ENCODE measurements at regions not wholly inside any gene's neighbourhood (a gene's known extent, or its start where the extent isn't known, plus 50 kb on each side); places are given as distances from the start of the nearest gene placed in this dataset.

GRCh38 chr22:46026899-46027210 lies 49.9 kb upstream of the WNT7B start:
- H3K36me3 ChIP-seq (ENCODE audit: control insufficient read depth in 1 of 2, insufficient read depth in 2 of 2, low read length in 2 of 2): no peaks in the 10 kb centered on the region

GRCh38 chr22:46027211-46028105 lies 50.5 kb upstream of the WNT7B start:
- no peak overlapping the region for H2BK5ac ChIP-seq (ENCODE audit: low read depth, low read length, poor library complexity)
- H3K4ac ChIP-seq (ENCODE audit: low read depth, low read length): no peak overlapping the region
- H3K36me3 ChIP-seq (ENCODE audit: control insufficient read depth in 1 of 2, insufficient read depth in 2 of 2, low read length in 2 of 2): no peaks in the 10 kb centered on the region
- peaks cover 30% of the 10 kb centered on the region for H3K27me3 ChIP-seq (ENCODE audit: insufficient read depth, low read length)
- no peak overlapping the region for H2AK5ac ChIP-seq (ENCODE audit: low read length)
- H3K79me1 ChIP-seq (ENCODE audit: low read length): no peaks in the 10 kb centered on the region
- no peak overlapping the region for H3K18ac ChIP-seq (ENCODE audit: low read length)
- H3K23ac ChIP-seq (ENCODE audit: low read length): no peak overlapping the region
- no peak overlapping the region for H3K27ac ChIP-seq (ENCODE audit: low read depth, low read length)
- no peak overlapping the region for H3K4me3 ChIP-seq (ENCODE audit: low read depth, low read length)
- peak; percentile 40 to 59 for DNase-seq
- no peak overlapping the region for H3K9ac ChIP-seq (ENCODE audit: low read length)
- no peak overlapping the region for H4K8ac ChIP-seq (ENCODE audit: low read depth, low read length)
- no peak overlapping the region for H2BK120ac ChIP-seq (ENCODE audit: insufficient read depth, low read length, poor library complexity)
- peaks cover 6% of the 10 kb centered on the region for H3K9me3 ChIP-seq (ENCODE audit: insufficient read depth, low read depth, low read length)
- H3K4me1 ChIP-seq (ENCODE audit: control insufficient read depth in 1 of 2, insufficient read depth in 2 of 2, low read length in 2 of 2): peaks cover 2 to 4% of the 10 kb centered on the region in 2 experiments
- H3K14ac ChIP-seq (ENCODE audit: low read length): no peak overlapping the region
- no peaks in the 10 kb centered on the region for H3K79me2 ChIP-seq (ENCODE audit: control insufficient read depth, insufficient read depth, low read length, poor library complexity)
- WGBS (ENCODE audit: extremely low coverage, insufficient coverage, insufficient read length): no CpG with 5 or more reads among the region's 89 CpGs
- no peak overlapping the region for H2AFZ ChIP-seq (ENCODE audit: insufficient read depth, low read length, poor library complexity)
- peak overlapping the region; percentile 60 for H3K4me2 ChIP-seq (ENCODE audit: low read length)
- no peak overlapping the region for H4K91ac ChIP-seq (ENCODE audit: low read depth, low read length)
- no peak overlapping the region for H4K12ac ChIP-seq (ENCODE audit: low read depth, low read length)
- H2BK12ac ChIP-seq (ENCODE audit: low read length): no peak overlapping the region

More at GRCh38 chr22:46026899-46027210, 49.9 kb upstream of the WNT7B start:
- H3K4ac ChIP-seq (ENCODE audit: low read depth, low read length): no peak overlapping the region
- H3K18ac ChIP-seq (ENCODE audit: low read length): no peak overlapping the region
- H3K27me3 ChIP-seq (ENCODE audit: insufficient read depth, low read length): peaks cover 30% of the 10 kb centered on the region
- no peak overlapping the region for H3K4me3 ChIP-seq (ENCODE audit: low read depth, low read length)
- H3K14ac ChIP-seq (ENCODE audit: low read length): no peak overlapping the region
- no peak overlapping the region for H3K9ac ChIP-seq (ENCODE audit: low read length)
- H3K79me1 ChIP-seq (ENCODE audit: low read length): no peaks in the 10 kb centered on the region
- DNase-seq: no peak
- no peak overlapping the region for H2AFZ ChIP-seq (ENCODE audit: insufficient read depth, low read length, poor library complexity)
- H3K27ac ChIP-seq (ENCODE audit: low read depth, low read length): no peak overlapping the region
- H2BK120ac ChIP-seq (ENCODE audit: insufficient read depth, low read length, poor library complexity): no peak overlapping the region
- WGBS (ENCODE audit: extremely low coverage, insufficient coverage, insufficient read length): no CpG with 5 or more reads among the region's 3 CpGs
- H2AK5ac ChIP-seq (ENCODE audit: low read length): no peak overlapping the region
- no peak overlapping the region for H4K12ac ChIP-seq (ENCODE audit: low read depth, low read length)
- H3K4me1 ChIP-seq (ENCODE audit: control insufficient read depth in 1 of 2, insufficient read depth in 2 of 2, low read length in 2 of 2): peaks cover 2 to 4% of the 10 kb centered on the region in 2 experiments
- H3K9me3 ChIP-seq (ENCODE audit: insufficient read depth, low read depth, low read length): peaks cover 6% of the 10 kb centered on the region
- H3K79me2 ChIP-seq (ENCODE audit: control insufficient read depth, insufficient read depth, low read length, poor library complexity): no peaks in the 10 kb centered on the region
- H3K4me2 ChIP-seq (ENCODE audit: low read length): peak overlapping the region; percentile 60
- H3K23ac ChIP-seq (ENCODE audit: low read length): no peak overlapping the region
- H2BK5ac ChIP-seq (ENCODE audit: low read depth, low read length, poor library complexity): no peak overlapping the region
- no peak overlapping the region for H2BK12ac ChIP-seq (ENCODE audit: low read length)
- no peak overlapping the region for H4K91ac ChIP-seq (ENCODE audit: low read depth, low read length)
- H4K8ac ChIP-seq (ENCODE audit: low read depth, low read length): no peak overlapping the region

GRCh38 chr22:46028106-46028991 lies 51.4 kb upstream of the WNT7B start:
- Histone ChIP-seq H3K79me1 (ENCODE audit: low read length) (no peaks in the 10 kb centered on the region), H3K27me3 (ENCODE audit: insufficient read depth, low read length) (peaks cover 30% of the 10 kb centered on the region), H2BK120ac (ENCODE audit: insufficient read depth, low read length, poor library complexity) (no peak overlapping the region), H3K14ac (ENCODE audit: low read length) (no peak overlapping the region), H3K4me2 (ENCODE audit: low read length) (no peak overlapping the region), H3K4me3 (ENCODE audit: low read depth, low read length) (no peak overlapping the region), H3K27ac (ENCODE audit: low read depth, low read length) (no peak overlapping the region), H3K9me3 (ENCODE audit: insufficient read depth, low read depth, low read length) (peaks cover 6% of the 10 kb centered on the region), H2BK12ac (ENCODE audit: low read length) (no peak overlapping the region), H4K91ac (ENCODE audit: low read depth, low read length) (no peak overlapping the region), H3K9ac (ENCODE audit: low read length) (no peak overlapping the region), H3K23ac (ENCODE audit: low read length) (no peak overlapping the region), H3K4me1 (ENCODE audit: control insufficient read depth in 1 of 2, insufficient read depth in 2 of 2, low read length in 2 of 2) (peaks cover 2 to 4% of the 10 kb centered on the region in 2 experiments), H2AFZ (ENCODE audit: insufficient read depth, low read length, poor library complexity) (no peak overlapping the region), H3K36me3 (ENCODE audit: control insufficient read depth in 1 of 2, insufficient read depth in 2 of 2, low read length in 2 of 2) (no peaks in the 10 kb centered on the region), H3K18ac (ENCODE audit: low read length) (no peak overlapping the region), H2AK5ac (ENCODE audit: low read length) (no peak overlapping the region), H4K8ac (ENCODE audit: low read depth, low read length) (no peak overlapping the region), H2BK5ac (ENCODE audit: low read depth, low read length, poor library complexity) (no peak overlapping the region), H3K4ac (ENCODE audit: low read depth, low read length) (no peak overlapping the region), H4K12ac (ENCODE audit: low read depth, low read length) (no peak overlapping the region), H3K79me2 (ENCODE audit: control insufficient read depth, insufficient read depth, low read length, poor library complexity) (no peaks in the 10 kb centered on the region)
- DNase-seq: no peak
- no CpG with 5 or more reads among the region's 16 CpGs for WGBS (ENCODE audit: extremely low coverage, insufficient coverage, insufficient read length)

GRCh38 chr22:46029036-46029435 lies 52.1 kb upstream of the WNT7B start:
- H3K27me3 ChIP-seq (ENCODE audit: insufficient read depth, low read length): peaks cover 30% of the 10 kb centered on the region

More at GRCh38 chr22:46029036-46029435, 52.1 kb upstream of the WNT7B start:
- no CpG with 5 or more reads among the region's 8 CpGs for WGBS (ENCODE audit: extremely low coverage, insufficient coverage, insufficient read length)
- H2BK12ac ChIP-seq (ENCODE audit: low read length): no peak overlapping the region
- H3K14ac ChIP-seq (ENCODE audit: low read length): no peak overlapping the region
- no peak overlapping the region for H3K4ac ChIP-seq (ENCODE audit: low read depth, low read length)
- H4K8ac ChIP-seq (ENCODE audit: low read depth, low read length): no peak overlapping the region
- H3K79me2 ChIP-seq (ENCODE audit: control insufficient read depth, insufficient read depth, low read length, poor library complexity): no peaks in the 10 kb centered on the region
- DNase-seq: no peak
- no peak overlapping the region for H2BK5ac ChIP-seq (ENCODE audit: low read depth, low read length, poor library complexity)
- H3K4me1 ChIP-seq (ENCODE audit: control insufficient read depth in 1 of 2, insufficient read depth in 2 of 2, low read length in 2 of 2): peaks cover 2 to 4% of the 10 kb centered on the region in 2 experiments
- no peaks in the 10 kb centered on the region for H3K79me1 ChIP-seq (ENCODE audit: low read length)
- no peak overlapping the region for H3K4me3 ChIP-seq (ENCODE audit: low read depth, low read length)
- no peak overlapping the region for H2BK120ac ChIP-seq (ENCODE audit: insufficient read depth, low read length, poor library complexity)
- H3K27ac ChIP-seq (ENCODE audit: low read depth, low read length): no peak overlapping the region
- H3K36me3 ChIP-seq (ENCODE audit: control insufficient read depth in 1 of 2, insufficient read depth in 2 of 2, low read length in 2 of 2): no peaks in the 10 kb centered on the region
- no peak overlapping the region for H3K18ac ChIP-seq (ENCODE audit: low read length)
- no peak overlapping the region for H4K91ac ChIP-seq (ENCODE audit: low read depth, low read length)
- no peak overlapping the region for H3K23ac ChIP-seq (ENCODE audit: low read length)
- H3K9me3 ChIP-seq (ENCODE audit: insufficient read depth, low read depth, low read length): peaks cover 6% of the 10 kb centered on the region
- no peak overlapping the region for H3K4me2 ChIP-seq (ENCODE audit: low read length)
- no peak overlapping the region for H3K9ac ChIP-seq (ENCODE audit: low read length)
- H2AK5ac ChIP-seq (ENCODE audit: low read length): no peak overlapping the region
- no peak overlapping the region for H2AFZ ChIP-seq (ENCODE audit: insufficient read depth, low read length, poor library complexity)
- no peak overlapping the region for H4K12ac ChIP-seq (ENCODE audit: low read depth, low read length)

All from trophoblast cell (in vitro differentiated cells and primary cell).